ENCODE measurements at regions not wholly inside any gene's neighbourhood (a gene's known extent, or its start where the extent isn't known, plus 50 kb on each side); places are given as distances from the start of the nearest gene placed in this dataset.
A peak's percentile ranks its signal among the peaks of the same experiment; 100 is the strongest.
"Not testable (repeated sequence)": the region's sequence is repeated elsewhere in the genome, so short reads cannot be mapped to it uniquely, and the experiment has no call there.

DNA sequence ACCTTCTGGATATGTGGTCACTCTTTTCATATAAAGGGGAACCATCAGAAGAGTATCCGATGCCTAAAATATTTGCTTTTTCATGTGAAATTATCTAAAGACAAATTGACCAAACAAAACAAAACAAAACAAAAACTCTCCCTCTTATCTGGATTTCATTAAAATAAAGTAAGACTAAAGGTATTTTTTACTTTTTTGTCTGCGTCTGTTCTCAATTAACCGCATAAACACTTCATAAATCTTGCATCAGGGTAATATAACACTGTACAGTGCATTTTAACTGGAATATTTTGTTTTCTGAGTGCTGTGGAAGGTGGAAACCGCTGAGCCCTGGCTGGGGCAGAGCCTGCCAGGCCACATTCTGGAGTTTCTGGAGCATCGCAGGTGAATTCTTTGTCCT, 234.1 kb upstream of the ZFP64 start:
- FAIRE-seq (no peak), DNase-seq (no peak)
- no peaks in the 10 kb centered on the region for H3K4me1 ChIP-seq (ENCODE audit: control insufficient read depth in 3 of 3, insufficient read depth in 2 of 3, low read depth in 1 of 3, low read length in 2 of 3)
- no peak overlapping the region for H3K27ac ChIP-seq (ENCODE audit: low read depth in 1 of 3, low read length in 2 of 3)
- H3K4me3 ChIP-seq (ENCODE audit: low read depth in 1 of 3, low read length in 3 of 3) = no peak overlapping the region
- H3K9me3 ChIP-seq (ENCODE audit: control insufficient read depth in 2 of 2, insufficient read depth in 1 of 2, low read depth in 1 of 2, low read length in 1 of 2) = no peaks in the 10 kb centered on the region
- no peaks in the 10 kb centered on the region for H3K36me3 ChIP-seq (ENCODE audit: control insufficient read depth in 3 of 3, insufficient read depth in 2 of 3, low read depth in 1 of 3, low read length in 3 of 3)
- H3K27me3 ChIP-seq (ENCODE audit: control insufficient read depth in 3 of 3, insufficient read depth in 3 of 3, low read length in 3 of 3) = no peaks in the 10 kb centered on the region
- 59 to 77% (median 69%) methylated on average over 5 of the region's 5 CpGs for WGBS, 3 donors

DNA sequence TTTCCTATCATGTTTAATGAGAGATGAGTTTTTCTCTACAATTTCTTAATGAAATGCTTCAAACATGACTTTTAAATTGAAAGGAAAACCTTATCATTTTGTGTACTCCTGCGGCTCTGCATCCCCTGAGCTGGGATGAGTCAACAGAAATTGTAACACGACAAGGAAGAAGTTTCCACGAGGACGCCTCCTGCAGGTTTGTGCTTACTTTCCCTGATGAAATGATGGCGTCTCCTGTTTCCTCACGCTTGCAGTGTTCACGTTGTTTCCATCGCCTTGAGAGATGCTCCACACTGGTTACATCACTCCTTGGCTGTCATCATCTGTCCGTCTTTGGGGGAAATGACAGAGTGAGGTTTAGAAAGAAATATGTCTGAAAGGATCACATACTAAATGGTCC, 233.7 kb upstream of the ZFP64 start:
- Histone ChIP-seq H3K4me1 (ENCODE audit: control insufficient read depth in 3 of 3, insufficient read depth in 2 of 3, low read depth in 1 of 3, low read length in 2 of 3) (no peaks in the 10 kb centered on the region), H3K9me3 (ENCODE audit: control insufficient read depth in 2 of 2, insufficient read depth in 1 of 2, low read depth in 1 of 2, low read length in 1 of 2) (no peaks in the 10 kb centered on the region), H3K27ac (ENCODE audit: low read depth in 1 of 3, low read length in 2 of 3) (no peak overlapping the region), H3K4me3 (ENCODE audit: low read depth in 1 of 3, low read length in 3 of 3) (no peak overlapping the region), H3K27me3 (ENCODE audit: control insufficient read depth in 3 of 3, insufficient read depth in 3 of 3, low read length in 3 of 3) (no peaks in the 10 kb centered on the region), H3K36me3 (ENCODE audit: control insufficient read depth in 3 of 3, insufficient read depth in 2 of 3, low read depth in 1 of 3, low read length in 3 of 3) (no peaks in the 10 kb centered on the region)
- DNase-seq (no peak), FAIRE-seq (no peak)
- 47 to 50% (median 50%) methylated on average over 9 of the region's 9 CpGs for WGBS, 3 donors

DNA sequence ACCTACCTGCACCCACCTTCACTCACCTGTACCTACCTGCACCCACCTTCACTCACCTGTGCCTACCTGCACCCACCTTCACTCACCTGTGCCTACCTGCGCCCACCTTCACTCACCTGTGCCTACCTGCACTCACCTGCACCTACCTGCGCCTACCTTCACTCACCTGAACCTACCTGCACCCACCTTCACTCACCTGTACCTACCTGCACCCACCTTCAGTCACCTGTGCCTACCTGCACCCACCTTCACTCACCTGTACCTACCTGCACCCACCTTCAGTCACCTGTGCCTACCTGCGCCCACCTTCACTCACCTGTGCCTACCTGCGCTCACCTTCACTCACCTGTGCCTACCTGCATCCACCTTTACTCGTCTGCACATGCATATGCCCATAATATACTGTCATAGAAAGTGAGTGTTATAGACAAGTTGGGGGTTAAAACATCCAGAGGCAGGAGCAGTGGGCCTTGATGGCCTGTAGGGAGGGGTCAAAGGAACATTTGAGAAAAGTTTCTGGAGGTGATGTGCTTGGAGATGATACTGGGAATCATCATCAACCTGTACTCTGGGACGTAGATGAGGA, 232.9 kb upstream of the ZFP64 start:
- H3K4me3 ChIP-seq (ENCODE audit: low read depth in 1 of 3, low read length in 3 of 3); H3K36me3 ChIP-seq (ENCODE audit: control insufficient read depth in 3 of 3, insufficient read depth in 2 of 3, low read depth in 1 of 3, low read length in 3 of 3); DNase-seq; H3K27me3 ChIP-seq (ENCODE audit: control insufficient read depth in 3 of 3, insufficient read depth in 3 of 3, low read length in 3 of 3); H3K9me3 ChIP-seq (ENCODE audit: control insufficient read depth in 2 of 2, insufficient read depth in 1 of 2, low read depth in 1 of 2, low read length in 1 of 2); FAIRE-seq; H3K4me1 ChIP-seq (ENCODE audit: control insufficient read depth in 3 of 3, insufficient read depth in 2 of 3, low read depth in 1 of 3, low read length in 2 of 3); H3K27ac ChIP-seq (ENCODE audit: low read depth in 1 of 3, low read length in 2 of 3): not testable (repeated sequence)
- WGBS, 3 donors = 75 to 80% (median 76%) methylated on average over 6 of the region's 6 CpGs

DNA sequence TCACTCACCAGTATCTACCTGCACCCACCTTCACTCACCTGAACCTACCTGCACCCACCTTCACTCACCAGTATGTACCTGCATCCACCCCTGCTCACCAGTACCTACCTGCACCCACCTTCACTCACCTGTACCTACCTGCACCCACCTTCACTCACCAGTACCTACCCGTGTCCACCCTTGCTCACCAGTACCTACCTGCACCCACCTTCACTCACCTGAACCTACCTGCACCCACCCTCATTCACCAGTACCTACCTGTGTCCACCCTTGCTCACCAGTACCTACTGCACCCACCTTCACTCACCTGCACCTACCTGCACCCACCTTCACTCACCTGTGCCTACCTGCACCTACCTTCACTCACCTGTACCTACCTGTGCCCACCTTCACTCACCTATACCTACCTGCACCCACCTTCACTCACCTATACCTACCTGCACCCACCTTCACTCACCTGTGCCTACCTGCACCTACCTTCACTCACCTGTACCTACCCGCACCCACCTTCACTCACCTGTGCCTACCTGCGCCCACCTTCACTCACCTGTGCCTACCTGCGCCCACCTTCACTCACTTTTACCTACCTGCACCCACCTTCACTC, 232.1 kb upstream of the ZFP64 start:
- not testable (repeated sequence) for H3K27me3 ChIP-seq (ENCODE audit: control insufficient read depth in 3 of 3, insufficient read depth in 3 of 3, low read length in 3 of 3); H3K9me3 ChIP-seq (ENCODE audit: control insufficient read depth in 2 of 2, insufficient read depth in 1 of 2, low read depth in 1 of 2, low read length in 1 of 2); H3K4me3 ChIP-seq (ENCODE audit: low read depth in 1 of 3, low read length in 3 of 3); FAIRE-seq; DNase-seq; H3K4me1 ChIP-seq (ENCODE audit: control insufficient read depth in 3 of 3, insufficient read depth in 2 of 3, low read depth in 1 of 3, low read length in 2 of 3); H3K36me3 ChIP-seq (ENCODE audit: control insufficient read depth in 3 of 3, insufficient read depth in 2 of 3, low read depth in 1 of 3, low read length in 3 of 3); H3K27ac ChIP-seq (ENCODE audit: low read depth in 1 of 3, low read length in 2 of 3)
- WGBS, 3 donors = 66 to 83% (median 81%) methylated on average over 4 of the region's 4 CpGs

DNA sequence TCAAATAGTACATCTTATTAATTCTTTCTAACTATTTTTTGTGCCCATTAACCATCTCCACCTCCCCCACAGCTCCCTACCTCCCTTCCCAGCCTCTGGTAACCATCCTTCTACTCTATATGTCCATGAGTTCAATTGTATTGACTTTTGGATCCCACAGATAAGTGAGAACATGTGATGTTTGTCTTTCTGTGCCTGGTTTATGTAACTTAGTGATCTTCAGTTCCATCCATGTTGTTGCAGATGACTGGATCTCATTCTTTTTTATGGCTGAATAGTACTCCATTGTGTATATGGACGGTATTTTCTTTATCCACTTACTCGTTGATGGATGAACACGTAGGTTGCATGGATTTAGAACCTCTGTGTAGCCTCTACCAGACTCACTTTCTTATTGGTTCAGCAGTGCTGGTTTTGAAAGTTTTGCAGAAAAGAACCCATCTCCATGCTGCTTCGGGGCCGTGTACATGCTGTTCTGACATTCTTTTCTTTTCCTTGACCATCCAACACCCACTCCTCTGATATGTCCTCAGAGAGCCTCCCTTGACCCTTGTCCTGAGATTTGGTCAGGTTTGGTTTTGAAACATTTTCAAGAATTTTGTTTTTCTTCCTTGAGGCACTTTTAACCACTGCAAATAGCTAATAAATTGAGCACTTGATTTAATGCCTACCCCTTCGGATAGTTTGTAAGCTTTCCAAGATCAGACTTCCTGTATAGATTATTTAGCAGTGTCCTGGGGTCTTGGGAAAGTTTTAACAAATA, 231.2 kb upstream of the ZFP64 start:
- no peak overlapping the region for H3K27ac ChIP-seq (ENCODE audit: low read depth in 1 of 3, low read length in 2 of 3)
- H3K9me3 ChIP-seq (ENCODE audit: control insufficient read depth in 2 of 2, insufficient read depth in 1 of 2, low read depth in 1 of 2, low read length in 1 of 2) = no peaks in the 10 kb centered on the region
- H3K4me1 ChIP-seq (ENCODE audit: control insufficient read depth in 3 of 3, insufficient read depth in 2 of 3, low read depth in 1 of 3, low read length in 2 of 3) = no peaks in the 10 kb centered on the region
- no peak overlapping the region for H3K4me3 ChIP-seq (ENCODE audit: low read depth in 1 of 3, low read length in 3 of 3)
- 53 to 79% (median 66%) methylated on average over 6 of the region's 6 CpGs for WGBS, 3 donors
- no peaks in the 10 kb centered on the region for H3K27me3 ChIP-seq (ENCODE audit: control insufficient read depth in 3 of 3, insufficient read depth in 3 of 3, low read length in 3 of 3)
- FAIRE-seq (no peak), DNase-seq (peak in 1 of 2 donors; percentile 5)
- no peaks in the 10 kb centered on the region for H3K36me3 ChIP-seq (ENCODE audit: control insufficient read depth in 3 of 3, insufficient read depth in 2 of 3, low read depth in 1 of 3, low read length in 3 of 3)

DNA sequence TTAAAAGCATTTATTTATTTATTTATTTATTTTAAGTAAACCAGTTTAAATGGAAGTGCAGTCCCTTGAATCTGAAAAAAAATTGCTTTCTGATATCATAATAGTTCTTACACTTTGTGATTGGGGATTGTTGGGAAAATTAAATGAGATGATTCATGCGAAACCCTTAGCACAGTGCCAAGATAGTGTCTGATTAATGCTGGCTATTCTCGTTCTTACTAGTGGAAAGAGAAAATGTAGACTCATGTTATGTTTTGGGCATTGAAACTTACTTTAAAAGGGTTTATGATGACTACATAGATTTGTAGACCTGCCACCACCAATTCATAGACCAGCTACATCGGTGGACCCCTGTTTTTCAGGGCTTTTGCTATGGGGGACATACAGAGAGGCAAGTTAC, 229.2 kb upstream of the ZFP64 start:
- FAIRE-seq = no peak
- WGBS, 3 donors = 83 to 85% (median 84%) methylated on average over 3 of the region's 3 CpGs

DNA sequence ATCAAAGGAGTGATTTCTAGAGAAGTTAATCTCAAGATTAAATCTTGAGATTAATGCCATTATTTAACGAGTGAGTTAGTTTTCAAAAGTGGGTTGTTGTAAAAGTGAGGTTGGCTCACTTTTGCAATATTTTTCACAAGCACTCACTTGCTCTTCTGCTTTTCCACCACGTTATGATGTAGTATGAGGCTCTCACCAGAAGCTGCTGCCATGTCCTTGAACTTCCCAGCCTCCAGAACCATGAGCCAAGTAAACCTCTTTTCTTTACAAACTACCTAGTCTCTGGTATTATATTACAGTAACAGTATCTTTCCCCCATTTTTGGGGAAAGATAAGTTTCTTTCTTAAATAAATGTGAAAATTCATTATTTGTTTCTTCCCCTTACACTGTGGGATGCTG, 227.6 kb upstream of the ZFP64 start:
- H3K36me3 ChIP-seq (ENCODE audit: control insufficient read depth in 3 of 3, insufficient read depth in 2 of 3, low read depth in 1 of 3, low read length in 3 of 3) = no peaks in the 10 kb centered on the region
- no peak for FAIRE-seq
- no peaks in the 10 kb centered on the region for H3K27me3 ChIP-seq (ENCODE audit: control insufficient read depth in 3 of 3, insufficient read depth in 3 of 3, low read length in 3 of 3)
- no peaks in the 10 kb centered on the region for H3K9me3 ChIP-seq (ENCODE audit: control insufficient read depth in 2 of 2, insufficient read depth in 1 of 2, low read depth in 1 of 2, low read length in 1 of 2)
- H3K4me1 ChIP-seq (ENCODE audit: control insufficient read depth in 3 of 3, insufficient read depth in 2 of 3, low read depth in 1 of 3, low read length in 2 of 3) = no peaks in the 10 kb centered on the region
- 42 to 72% (median 65%) methylated on average over 2 of the region's 2 CpGs for WGBS, 3 donors
- no peak overlapping the region for H3K27ac ChIP-seq (ENCODE audit: low read depth in 1 of 3, low read length in 2 of 3)
- no peak overlapping the region for H3K4me3 ChIP-seq (ENCODE audit: low read depth in 1 of 3, low read length in 3 of 3)
- DNase-seq = no peak

More for the DNA sequence above, 229.2 kb upstream of the ZFP64 start:
- DNase-seq = no peak
- Histone ChIP-seq H3K27me3 (ENCODE audit: control insufficient read depth in 3 of 3, insufficient read depth in 3 of 3, low read length in 3 of 3) (no peaks in the 10 kb centered on the region), H3K9me3 (ENCODE audit: control insufficient read depth in 2 of 2, insufficient read depth in 1 of 2, low read depth in 1 of 2, low read length in 1 of 2) (no peaks in the 10 kb centered on the region), H3K4me3 (ENCODE audit: low read depth in 1 of 3, low read length in 3 of 3) (no peak overlapping the region), H3K4me1 (ENCODE audit: control insufficient read depth in 3 of 3, insufficient read depth in 2 of 3, low read depth in 1 of 3, low read length in 2 of 3) (no peaks in the 10 kb centered on the region), H3K36me3 (ENCODE audit: control insufficient read depth in 3 of 3, insufficient read depth in 2 of 3, low read depth in 1 of 3, low read length in 3 of 3) (no peaks in the 10 kb centered on the region), H3K27ac (ENCODE audit: low read depth in 1 of 3, low read length in 2 of 3) (no peak overlapping the region)

DNA sequence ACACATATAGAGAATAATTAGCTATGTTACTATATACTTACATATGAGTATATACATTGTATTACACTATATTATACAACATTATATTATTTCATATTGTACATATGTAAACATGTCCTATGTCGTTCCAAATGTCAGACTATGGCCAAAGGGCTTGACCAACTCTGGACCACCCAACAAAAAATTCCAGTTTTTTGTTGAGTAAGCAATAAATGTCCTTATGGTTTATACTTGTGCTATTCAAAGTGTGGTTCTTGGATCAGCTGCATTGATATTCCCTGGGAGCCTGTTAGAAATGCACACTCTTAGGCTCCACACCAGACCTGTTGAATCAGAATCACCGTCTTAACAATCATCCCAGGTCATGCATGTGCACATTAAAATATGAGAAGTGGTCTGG, 225.4 kb upstream of the ZFP64 start:
- Histone ChIP-seq H3K27ac (ENCODE audit: low read depth in 1 of 3, low read length in 2 of 3) (no peak overlapping the region), H3K4me1 (ENCODE audit: control insufficient read depth in 3 of 3, insufficient read depth in 2 of 3, low read depth in 1 of 3, low read length in 2 of 3) (no peaks in the 10 kb centered on the region), H3K4me3 (ENCODE audit: low read depth in 1 of 3, low read length in 3 of 3) (no peak overlapping the region), H3K9me3 (ENCODE audit: control insufficient read depth in 2 of 2, insufficient read depth in 1 of 2, low read depth in 1 of 2, low read length in 1 of 2) (no peaks in the 10 kb centered on the region), H3K36me3 (ENCODE audit: control insufficient read depth in 3 of 3, insufficient read depth in 2 of 3, low read depth in 1 of 3, low read length in 3 of 3) (no peaks in the 10 kb centered on the region), H3K27me3 (ENCODE audit: control insufficient read depth in 3 of 3, insufficient read depth in 3 of 3, low read length in 3 of 3) (no peaks in the 10 kb centered on the region)
- FAIRE-seq = no peak
- DNase-seq = no peak
- 75 to 83% (median 76%) methylated on average over 2 of the region's 2 CpGs for WGBS, 3 donors
